Neural progenitor cell (in vitro differentiated cells): ENCODE measurements at regions not wholly inside any gene's neighbourhood (a gene's known extent, or its start where the extent isn't known, plus 50 kb on each side); places are given as distances from the start of the nearest gene placed in this dataset.

Experiments
- CTCF ChIP-seq: fragments of 200-600 bp; sonication (generic); IDR thresholded peaks from 2 replicates; pipeline ENCODE4 v1.5.1; 2017; ENCODE audit warnings: antibody characterized with exemption, mild to moderate bottlenecking
- EZH2 ChIP-seq: fragments of 200-600 bp; sonication (generic); IDR thresholded peaks from 2 replicates; pipeline ENCODE4 v1.6.1; 2017; ENCODE audit warnings: antibody characterized with exemption, mild to moderate bottlenecking, moderate library complexity

GRCh38 chr11:33554219-33554618, 146.4 kb downstream of the C11orf91 start:
- TF ChIP-seq CTCF (no peak), EZH2 (no peak)
